Activated CD8-positive, alpha-beta memory T cell treated with anti-CD3 and anti-CD28 coated beads for 48 hours (primary cell): ENCODE measurements at regions not wholly inside any gene's neighbourhood (a gene's known extent, or its start where the extent isn't known, plus 50 kb on each side); places are given as distances from the start of the nearest gene placed in this dataset.

Experiments used
- DNase-seq, 3 experiments: peaks; one replicate each; pipeline ENCODE4 v3.0.0-alpha.2; 2020; ENCODE audit warnings: low read depth in 2 of 3, low spot score in 2 of 3

DNA sequence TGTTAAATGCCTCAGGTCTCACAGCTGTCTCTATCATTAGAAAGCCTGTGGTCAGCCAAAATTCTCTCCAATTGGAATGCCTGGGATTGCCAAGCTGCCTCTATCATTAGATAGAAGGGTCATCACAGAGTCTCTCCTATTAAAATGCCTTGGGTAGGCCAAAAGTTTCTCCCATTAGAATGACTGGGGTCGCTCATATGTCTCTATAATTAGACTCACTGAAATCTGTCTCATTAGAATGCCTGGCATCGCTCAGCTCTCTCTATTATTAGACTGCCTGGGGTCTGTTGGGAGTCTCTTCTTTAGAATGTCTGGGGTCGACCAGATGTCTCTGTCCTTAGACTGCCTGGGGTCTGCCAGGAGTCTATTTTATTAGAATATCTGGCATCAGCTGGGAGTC lies 2265.1 kb downstream of the TP53TG3F start:
- no peak for DNase-seq

DNA sequence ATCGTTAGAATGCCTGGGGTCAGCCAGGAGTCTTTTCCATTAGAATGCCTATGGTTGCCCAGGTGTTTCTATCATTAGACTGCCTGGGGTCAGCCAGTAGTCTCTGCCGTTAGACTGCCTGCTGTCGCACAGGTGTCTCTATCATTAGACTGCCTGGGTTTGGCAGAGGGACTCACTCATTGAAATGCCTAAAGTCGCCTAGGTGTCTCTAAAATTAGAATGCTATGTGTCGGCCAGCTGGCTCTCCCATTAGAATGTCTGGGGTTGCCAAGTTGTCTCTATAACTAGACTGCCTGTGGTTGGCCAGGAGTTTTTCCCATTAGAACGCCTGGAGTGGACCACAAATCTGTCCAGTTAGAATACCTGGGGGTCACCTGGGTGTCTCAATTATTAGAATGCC lies 2266.5 kb downstream of the TP53TG3F start:
- no peak for DNase-seq

DNA sequence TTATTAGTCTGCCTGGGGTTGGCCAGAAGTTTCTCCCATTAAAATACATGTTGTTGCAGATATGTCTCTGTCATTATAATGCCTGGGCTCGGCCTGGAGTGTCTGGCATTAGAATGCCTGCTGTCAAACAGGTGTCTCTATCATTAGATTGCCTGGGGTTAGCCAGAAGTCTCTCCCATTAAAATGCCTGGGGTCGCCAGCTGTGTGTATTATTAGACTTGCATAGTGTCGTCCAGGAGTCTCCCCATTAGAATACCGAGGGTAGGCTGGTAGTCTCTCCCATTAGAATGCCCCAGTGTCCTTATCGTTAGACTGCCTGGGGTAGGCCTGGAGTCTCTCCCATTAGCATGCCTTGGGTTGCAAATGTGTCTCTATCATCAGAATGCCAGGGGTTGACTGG lies 2270.8 kb downstream of the TP53TG3F start:
- no peak for DNase-seq

DNA sequence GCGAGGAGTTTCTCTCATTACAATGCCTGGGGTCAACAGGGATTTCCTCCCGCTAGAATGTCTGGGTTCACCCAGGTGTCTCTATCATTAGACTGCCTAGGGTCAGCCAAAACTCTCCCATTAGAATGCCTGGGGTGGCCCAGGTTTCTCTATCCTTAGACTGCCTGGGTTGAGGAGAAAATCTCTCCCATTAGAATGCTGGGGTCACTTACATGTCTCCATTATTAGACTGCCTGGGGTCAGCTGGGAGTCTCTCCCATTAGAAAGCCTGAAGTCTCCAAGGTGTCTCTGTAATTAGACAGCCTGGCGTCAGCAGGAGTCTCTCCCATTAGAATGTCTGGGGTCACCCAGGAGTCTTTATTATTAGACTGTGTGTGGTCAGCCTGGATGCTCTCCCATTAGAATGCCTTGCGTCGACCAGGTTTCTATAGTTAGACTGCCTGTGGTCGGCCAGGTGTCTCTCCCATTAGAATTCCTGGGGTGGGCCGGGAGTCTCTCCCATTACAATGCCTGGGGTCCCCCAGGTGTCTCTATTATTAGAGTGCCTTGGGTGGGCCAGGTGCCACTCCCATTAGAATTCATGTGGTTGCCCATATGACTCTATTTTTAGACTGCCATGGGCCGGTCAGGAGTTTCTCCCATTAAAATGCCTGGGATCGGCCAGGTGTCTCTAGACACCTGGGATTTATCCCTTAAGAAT lies 2272.1 kb downstream of the TP53TG3F start:
- no peak for DNase-seq

DNA sequence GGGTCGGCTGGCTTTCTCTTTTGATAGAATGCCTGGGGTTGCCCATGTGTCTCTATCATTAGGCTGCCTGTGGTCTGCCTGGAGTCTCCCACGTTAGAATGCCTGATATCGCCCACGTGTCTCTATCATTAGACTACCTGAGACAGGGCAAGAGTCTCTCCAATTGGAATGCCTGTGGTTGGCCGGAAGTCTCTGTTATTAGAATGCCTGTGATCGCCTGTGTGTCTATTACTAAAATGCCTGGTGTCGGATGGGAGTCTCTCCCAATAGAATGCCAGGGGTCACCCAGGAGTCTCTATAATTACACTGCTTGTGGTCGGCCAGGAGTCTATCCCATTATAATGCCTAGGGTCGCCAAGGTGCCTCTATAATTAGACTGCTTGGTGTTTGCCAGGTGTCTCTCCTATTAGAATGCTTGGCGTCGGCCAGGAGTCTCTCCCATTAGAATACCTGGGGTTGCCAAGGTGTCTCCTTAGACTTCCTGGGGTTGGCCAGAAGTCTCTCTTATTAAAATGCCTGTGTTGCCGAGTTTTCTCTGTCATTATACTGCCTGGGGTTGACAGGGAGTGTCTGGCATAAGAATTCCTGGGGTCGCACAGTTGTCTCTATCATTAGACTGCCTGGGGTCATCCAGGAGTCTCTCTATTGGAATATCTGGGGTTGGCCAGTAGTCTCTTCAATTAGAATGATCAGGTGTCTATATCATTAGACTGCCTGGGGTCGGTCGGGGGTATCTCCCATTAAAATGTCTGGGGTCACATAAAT lies 2272.8 kb downstream of the TP53TG3F start:
- no peak for DNase-seq

DNA sequence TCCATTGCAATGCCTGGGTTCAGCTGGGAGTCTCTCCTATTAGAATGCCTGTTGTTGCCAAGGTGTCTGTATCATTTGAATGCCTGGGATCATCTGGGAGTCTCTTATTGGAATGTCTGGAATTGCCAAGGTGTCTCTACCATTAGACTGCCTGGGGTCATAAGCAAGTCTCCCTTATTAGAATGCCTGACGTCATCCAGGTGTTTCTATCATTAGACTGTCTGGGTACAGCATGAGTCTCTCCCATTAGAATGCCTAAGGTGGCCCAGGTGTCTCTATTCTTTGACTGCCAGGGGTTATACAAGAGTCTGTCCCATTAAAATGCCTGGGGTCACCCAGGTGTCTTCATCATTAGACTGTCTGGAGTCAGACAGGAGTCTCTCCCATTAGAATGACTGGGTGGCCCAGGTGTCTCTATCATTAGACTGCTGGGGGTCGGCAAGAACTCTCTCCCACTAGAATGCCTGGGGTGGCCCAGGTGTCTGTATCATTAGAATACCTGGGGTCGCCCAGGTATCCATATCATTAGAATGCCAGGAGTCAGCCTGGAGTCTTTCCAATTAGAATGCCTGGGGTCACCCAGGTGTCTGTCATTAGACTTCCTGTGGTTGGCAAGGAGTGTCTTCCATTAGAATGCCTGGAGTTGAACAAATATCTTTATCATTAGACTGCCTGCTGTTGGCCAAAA lies 2274.0 kb downstream of the TP53TG3F start:
- no peak for DNase-seq

DNA sequence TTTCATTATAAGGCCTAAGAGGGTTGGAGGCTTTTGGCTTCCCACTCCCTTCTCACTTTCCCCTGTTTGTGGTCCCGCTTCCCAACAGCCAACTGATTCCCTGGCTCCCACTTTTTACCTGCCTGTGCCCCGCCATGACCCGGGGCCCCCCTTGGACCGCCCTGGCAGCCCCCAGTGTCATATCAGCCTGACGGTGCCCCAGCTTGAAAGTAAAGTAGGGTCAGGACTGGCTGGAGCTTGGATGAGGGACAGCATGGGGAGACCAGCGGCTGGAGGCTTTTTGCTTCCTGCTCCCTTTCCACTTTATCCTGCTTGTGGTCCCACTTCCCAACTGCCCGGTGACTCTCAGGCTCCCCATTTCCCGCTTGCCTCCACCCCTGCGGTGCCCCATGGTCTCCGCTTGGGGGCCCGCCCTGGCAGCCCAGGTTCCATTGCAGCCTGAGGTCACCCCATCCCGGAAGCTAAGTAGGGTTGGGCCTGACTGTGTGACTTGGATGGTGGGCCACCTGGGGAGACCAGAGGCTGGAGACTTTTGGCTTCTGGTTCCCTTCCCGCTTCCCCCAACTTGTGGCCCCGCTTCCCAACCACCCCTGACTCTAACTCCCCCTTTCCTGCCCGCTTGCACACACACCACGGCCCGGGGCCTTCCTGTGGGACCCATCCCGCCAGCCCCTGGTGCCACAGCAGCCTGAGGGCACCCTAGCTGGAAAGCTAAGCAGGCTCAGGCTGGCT lies 2274.7 kb downstream of the TP53TG3F start:
- DNase-seq, result no peak

DNA sequence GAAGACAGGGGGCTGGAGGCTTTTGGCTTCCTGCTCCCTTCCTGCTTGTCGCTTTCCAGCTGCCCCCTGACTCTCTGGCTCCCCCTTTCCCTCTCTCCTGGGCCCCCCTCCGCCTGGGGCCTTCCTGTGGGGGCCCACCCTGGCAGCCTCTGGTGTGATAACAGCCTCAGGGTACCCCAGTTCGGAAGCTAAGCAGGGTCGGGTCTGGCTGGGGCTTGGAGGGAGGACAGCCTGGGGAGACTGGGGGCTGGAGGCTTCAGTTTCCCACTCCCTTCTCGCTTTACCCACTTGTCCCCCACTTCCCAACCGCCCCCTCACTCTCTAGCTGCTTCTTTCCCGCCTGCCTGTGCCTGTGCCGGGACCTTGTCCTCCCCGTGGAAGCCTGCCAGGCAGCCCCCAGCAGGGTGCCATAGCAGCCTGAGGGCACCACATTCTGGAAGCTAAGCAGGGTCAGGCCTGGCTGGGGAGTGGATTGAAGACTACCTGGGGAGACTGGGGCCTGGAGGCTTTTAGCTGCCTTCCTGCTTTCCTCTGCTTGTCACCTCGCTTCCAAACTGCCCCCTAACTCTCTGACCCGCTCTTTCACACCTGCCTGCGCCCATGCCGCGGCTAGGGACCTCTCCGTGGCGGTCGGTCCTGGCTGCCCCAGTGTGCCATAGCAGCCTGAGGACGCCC lies 2275.5 kb downstream of the TP53TG3F start:
- DNase-seq, result no peak

DNA sequence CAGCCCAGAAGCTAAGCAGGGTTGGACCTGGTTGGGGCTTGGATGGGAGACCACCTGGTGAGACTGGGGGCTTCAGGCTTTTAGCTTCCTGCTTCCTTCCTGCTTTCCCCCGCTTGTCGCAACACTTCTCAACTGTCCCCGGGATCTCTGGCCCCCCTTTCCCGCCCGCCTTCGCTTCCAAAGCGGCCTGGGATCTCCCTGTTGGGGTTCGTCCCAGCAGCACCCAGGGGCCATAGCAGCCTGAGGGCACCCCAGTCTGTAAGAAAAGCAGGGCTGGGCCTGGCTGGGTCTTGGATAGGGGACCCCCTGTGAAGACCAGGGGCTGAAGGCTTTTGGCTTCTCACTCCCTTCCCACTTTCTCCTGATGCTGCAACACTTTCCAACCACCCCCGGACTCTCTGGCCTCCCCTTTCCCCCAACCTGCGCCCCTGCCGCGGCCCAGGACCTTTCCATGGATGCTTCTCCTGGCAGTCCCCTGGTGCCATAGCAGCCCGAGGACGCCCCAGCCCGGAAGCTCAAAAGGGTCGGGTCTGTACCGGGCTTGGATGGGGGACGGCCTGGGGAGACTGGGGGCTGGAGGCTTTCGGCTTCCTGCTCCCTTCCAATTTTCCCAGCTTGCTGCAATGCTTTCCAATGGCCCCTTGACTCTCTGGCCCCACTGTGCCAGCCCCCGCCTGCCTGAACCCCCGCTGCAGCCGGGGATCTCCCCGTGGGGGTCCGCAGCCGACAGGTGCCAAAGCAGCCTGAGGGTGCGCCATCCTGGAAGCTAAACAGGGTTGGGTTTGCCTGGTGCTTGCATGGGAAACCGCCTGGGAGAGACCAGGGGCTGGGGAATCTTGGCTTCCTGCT lies 2276.2 kb downstream of the TP53TG3F start:
- no peak for DNase-seq

DNA sequence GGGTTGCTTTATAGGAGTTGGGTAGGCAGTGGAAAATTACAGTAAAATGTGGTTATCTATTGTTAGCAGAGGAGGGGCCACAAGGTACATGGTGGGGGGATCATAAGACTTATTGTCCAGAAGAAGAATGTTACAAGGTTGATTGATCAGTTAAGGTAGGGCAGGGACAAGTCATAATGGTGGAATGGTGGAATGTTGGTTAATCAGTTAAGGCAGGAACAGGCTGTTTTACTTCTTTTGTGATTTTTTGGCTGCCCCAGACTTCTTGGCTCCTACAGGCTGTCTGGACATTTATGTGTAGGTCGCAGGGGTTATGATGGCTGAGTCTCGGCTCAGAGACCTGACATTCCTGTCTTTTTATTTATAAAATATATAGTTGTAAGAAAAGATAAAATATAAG lies 2277.1 kb downstream of the TP53TG3F start:
- no peak for DNase-seq

DNA sequence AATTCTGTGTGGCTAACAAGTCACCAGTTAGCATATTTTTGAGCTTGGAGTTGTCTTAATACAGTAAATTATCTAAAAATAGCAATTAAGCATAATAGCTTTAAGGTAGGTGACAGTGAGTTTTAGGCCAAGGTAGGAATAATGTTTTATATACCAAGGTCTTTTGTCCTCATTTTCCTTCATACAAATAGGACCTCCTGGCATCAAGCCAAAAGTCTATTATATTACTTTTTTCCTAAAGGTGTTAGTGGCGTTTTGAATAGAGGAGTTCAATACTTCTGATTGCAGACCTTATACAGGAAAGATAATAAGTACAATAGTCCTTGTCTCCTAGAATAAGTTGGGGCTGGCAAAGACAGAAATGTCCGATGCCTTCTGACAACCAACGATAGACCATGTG lies 2277.7 kb downstream of the TP53TG3F start:
- DNase-seq, result no peak

DNA sequence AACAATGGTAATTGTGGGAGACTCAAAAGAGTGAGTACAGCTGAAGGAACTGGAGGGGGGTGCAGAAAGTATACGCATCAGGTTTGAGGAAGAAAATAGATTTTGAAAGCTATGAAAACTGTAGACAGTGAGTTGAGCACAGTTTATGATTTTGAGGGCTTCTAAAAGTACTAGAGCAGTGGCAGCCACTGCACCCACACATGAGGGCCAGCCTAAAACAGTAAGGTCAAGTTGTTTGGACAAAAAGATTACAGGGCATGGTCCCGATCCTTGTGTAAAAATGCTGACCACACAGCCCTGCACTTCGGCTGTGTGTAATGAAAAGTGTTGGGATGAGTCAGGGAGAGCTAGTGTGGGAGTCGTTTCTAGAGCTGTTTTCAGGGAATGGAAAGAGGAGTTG lies 2282.1 kb downstream of the TP53TG3F start:
- no peak for DNase-seq

DNA sequence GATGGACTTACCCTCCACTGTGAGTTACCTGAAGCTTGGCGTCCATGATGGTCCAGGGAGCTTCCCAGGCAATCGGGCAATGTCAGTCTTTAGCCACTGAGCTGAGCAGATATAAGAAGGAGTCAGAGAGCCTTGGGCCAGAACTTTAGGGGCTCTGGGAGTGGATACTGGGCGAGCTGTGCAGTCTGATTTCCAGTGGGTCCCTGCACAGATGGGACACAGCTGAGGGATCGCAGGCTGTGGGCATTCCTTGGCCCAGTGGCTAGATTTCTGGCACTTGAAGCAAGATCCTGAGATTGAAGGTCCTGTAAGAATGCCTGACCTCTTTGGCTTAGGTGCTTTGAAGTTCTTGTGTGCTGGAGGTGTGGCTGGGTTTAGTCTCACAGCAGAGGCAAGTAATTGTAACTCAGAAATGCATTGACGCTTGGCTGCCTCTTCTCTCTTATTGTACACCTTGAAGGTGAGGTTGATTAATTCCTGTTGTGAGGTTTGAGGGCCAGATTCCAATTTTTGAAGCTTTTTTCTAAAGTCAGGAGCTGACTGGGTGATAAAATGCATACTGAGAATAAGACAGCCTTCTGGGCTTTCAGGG lies 2283.8 kb downstream of the TP53TG3F start:
- DNase-seq, result no peak

DNA sequence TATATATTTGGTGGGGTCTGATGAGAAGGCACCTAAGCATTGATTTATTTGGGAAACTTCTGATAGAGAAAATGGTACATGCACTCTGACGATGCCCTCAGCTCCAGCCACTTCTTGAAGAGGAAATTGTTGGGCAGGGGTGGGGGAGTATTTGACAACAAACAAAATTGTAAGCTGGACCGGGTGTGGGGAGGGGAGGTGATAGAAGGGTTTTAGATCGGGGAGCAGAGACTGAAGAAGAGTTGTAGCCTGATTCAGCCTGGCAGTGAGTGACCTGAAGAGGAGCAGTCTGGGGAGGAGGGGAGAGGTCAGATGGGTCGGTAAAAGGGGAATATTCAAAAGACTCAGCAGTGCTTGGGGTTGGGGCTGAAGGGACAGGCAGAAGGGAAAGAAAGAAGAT lies 2284.7 kb downstream of the TP53TG3F start:
- no peak for DNase-seq

DNA sequence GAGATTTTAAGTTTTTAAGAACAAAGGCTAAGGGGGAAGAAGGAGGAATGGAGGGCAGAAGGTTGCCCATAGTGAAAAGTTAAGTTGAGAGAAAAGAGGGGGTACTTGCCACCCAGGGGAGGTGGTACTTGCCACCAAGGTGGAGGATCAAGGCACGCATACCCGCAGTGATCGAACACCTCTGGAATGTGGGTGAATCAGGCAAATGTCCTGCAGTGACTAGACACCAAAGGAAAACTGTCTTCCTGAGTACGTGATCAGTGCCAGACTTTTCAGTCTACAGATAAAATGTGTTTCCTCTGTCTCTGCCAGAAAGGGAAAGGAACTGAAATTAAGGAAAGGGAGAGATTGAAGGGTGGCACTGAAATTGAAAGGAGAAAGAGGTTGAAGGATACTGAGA lies 2285.3 kb downstream of the TP53TG3F start:
- no peak for DNase-seq

DNA sequence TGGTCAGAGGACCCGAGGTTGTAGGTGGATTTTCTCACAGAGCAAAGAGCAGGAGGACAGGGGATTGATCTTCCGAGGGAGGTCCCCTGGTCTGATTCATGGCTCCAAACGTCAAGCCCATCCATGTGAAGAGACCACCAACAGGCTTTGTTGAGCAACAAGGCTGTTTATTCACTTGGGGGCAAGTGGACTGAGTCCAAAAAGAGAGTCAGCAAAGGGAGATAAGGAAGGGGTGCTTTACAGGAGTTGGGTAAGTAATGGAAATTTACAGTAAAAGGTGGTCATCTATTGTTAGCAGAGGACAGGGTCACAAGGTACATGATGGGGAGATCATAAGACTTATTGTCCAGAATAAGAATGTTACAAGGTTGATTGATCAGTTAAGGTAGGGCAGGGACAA lies 2285.8 kb downstream of the TP53TG3F start:
- DNase-seq, result no peak

DNA sequence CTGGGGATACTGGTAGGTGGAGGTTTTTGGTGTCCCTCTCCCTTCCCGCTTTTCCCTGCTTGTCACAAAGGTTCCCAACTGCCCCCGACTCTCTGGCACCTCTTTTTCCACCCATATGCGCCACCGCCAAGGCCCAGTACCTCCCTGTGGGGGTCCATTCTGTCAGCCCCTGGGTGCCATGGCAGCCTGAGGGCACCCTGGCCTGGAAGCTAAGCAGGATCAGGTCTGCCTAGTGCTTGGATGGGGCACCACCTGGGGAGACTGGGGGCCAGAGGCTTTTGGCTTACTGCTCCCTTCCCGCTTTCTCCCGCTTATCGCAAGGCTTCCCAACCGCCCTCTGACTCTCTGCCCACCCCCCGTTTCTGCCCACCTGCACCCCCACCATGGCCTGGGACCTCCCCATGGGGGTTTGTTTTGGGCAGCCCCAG lies 2286.4 kb downstream of the TP53TG3F start:
- no peak for DNase-seq

DNA sequence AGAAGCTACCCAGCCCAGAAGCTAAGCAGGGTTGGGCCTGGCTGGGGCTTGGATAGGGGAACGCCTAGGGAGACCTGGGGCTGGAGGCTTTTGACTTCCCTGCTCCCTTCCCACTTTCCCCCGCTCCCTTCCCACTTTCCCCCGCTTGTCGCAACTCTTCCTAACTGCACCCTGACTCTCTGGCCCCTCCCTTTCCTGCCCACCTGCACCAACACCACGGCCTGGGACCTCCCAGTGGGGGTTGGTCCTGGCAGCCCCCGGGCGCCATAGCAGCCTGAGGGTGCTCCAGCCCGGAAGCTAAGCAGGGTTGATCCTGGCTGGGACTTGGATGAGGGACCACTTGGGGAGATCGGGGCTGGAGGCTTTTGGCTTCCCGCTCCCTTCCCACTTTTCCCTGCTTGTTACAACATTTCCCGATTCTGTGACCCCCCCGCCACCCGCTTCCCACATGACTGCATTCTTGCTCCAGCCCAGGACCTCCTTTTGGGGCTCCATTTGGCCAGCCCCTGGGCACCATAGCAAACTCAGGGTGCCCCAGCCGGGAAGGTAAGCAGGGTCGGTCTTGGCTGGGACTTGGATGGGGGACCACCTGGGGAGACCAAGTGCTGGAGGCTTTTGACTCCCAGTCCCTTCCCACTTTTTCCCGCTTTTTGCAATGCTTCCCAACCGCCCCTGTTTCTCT lies 2287.0 kb downstream of the TP53TG3F start:
- no peak for DNase-seq
